Vagina (tissue), 2 donors: ENCODE measurements at regions not wholly inside any gene's neighbourhood (a gene's known extent, or its start where the extent isn't known, plus 50 kb on each side); places are given as distances from the start of the nearest gene placed in this dataset.

Source experiments
- CTCF ChIP-seq, 3 experiments: fragments of 450-650 bp in 2 of 3; fragments of 200-600 bp in 1 of 3; sonication (generic) in 1 of 3; IDR thresholded peaks; one replicate each; pipeline ENCODE4 v1.5.1; 2017 to 2019; ENCODE audit warnings: antibody characterized with exemption in 3 of 3, mild to moderate bottlenecking in 2 of 3, moderate library complexity in 2 of 3
- POLR2A ChIP-seq, 2 donors: fragments of 450-650 bp; IDR thresholded peaks; one replicate each; pipeline ENCODE4 v1.6.1; 2017; ENCODE audit warnings: antibody characterized with exemption in 2 of 2, mild to moderate bottlenecking in 2 of 2, moderate library complexity in 2 of 2
- POLR2AphosphoS5 ChIP-seq, 2 donors: sonication (generic); formaldehyde crosslinking; IDR thresholded peaks; one replicate each; pipeline ENCODE4 v1.9.0; 2017; ENCODE audit warnings: antibody characterized with exemption in 2 of 2, mild to moderate bottlenecking in 2 of 2, low read depth in 1 of 2; ENCODE audit not compliant: insufficient read depth in 1 of 2

DNA sequence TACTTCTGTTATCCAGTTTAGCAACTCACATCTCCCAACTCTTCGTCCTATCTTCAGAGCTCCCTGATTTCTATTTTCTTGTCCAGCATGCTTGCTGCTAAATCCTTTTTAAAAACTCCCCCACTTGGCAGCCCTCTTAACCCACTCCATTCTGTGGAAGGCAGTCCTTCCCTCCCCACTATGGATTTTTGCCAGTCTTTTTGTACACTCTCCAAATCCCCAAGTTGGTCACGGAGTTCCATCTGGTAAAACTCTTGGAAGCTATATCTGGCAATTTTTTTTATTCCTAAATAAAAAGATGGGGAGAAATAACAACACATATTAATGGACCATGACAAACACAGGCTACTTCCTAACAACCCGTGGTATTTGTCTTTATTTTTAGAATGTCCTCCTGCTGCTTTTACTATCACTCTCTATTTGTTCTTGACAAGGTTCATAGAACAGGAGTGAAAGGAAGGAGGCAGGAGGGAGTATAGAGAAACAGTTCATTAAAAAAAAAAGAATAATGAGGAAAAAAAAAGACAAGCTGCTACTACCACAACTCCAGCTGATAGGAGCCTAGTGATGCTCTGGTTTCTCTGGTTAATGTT is 120.0 kb upstream of the THSD7B start:
- no peak for TF ChIP-seq CTCF (IDR thresholded peaks at IDR 0.05)
- no peak for TF ChIP-seq POLR2AphosphoS5 (IDR thresholded peaks at IDR 0.05; ENCODE audit: insufficient read depth in 1 of 2, low read depth in 1 of 2)
- TF ChIP-seq POLR2A (IDR thresholded peaks at IDR 0.05) = no peak
